SK-MEL-5 (cell line): ENCODE measurements at regions not wholly inside any gene's neighbourhood (a gene's known extent, or its start where the extent isn't known, plus 50 kb on each side); places are given as distances from the start of the nearest gene placed in this dataset.

Experiments used
- DNase-seq: peaks from one replicate; pipeline ENCODE4 v3.0.0-alpha.2; 2016; ENCODE audit warnings: low read depth, low spot score
- in situ Hi-C: cut with HindIII; loops from 2 replicates; pipeline ENCODE4 v1.10.0; 2016; ENCODE audit warnings: low sequenced_read_pairs, high pct_unique_total_duplicates, low pct_unique_long_range_greater_than_20kb

- DNase-seq, result no peak
- in situ Hi-C loops, result no loop called here
Observed at GRCh38 chr5:111998871-111999270, 241.9 kb upstream of the NREP start.

GRCh38 chr5:111997711-111998110, 240.7 kb upstream of the NREP start:
- DNase-seq, result peak; percentile 43
- in situ Hi-C loops, result no loop called here

- no peak for DNase-seq
- in situ Hi-C loops, result no loop called here
Observed at GRCh38 chr5:111997308-111997707, 240.3 kb upstream of the NREP start.

- no peak for DNase-seq
- in situ Hi-C loops, result no loop called here
Observed at GRCh38 chr5:111996574-111996973, 239.6 kb upstream of the NREP start.

GRCh38 chr5:111995701-111996100, 238.7 kb upstream of the NREP start:
- in situ Hi-C loops, result no loop called here
- DNase-seq, result no peak

GRCh38 chr5:111993242-111993641, 236.2 kb upstream of the NREP start:
- DNase-seq, result no peak
- in situ Hi-C loops, result no loop called here

GRCh38 chr5:111984044-111984443, 227.1 kb upstream of the NREP start:
- peak; percentile 47 for DNase-seq
- in situ Hi-C loops, result no loop called here

GRCh38 chr5:111983459-111983858, 226.5 kb upstream of the NREP start:
- no peak for DNase-seq

GRCh38 chr5:111977436-111977829, 220.4 kb upstream of the NREP start:
- DNase-seq, result no peak
- in situ Hi-C loops, result no loop called here

More at GRCh38 chr5:111983459-111983858, 226.5 kb upstream of the NREP start:
- in situ Hi-C loops, result no loop called here

GRCh38 chr5:111976705-111977435, 219.9 kb upstream of the NREP start:
- in situ Hi-C loops, result no loop called here
- no peak for DNase-seq

GRCh38 chr5:111975133-111975532, 218.1 kb upstream of the NREP start:
- in situ Hi-C loops, result no loop called here
- no peak for DNase-seq

GRCh38 chr5:111973961-111974360, 217.0 kb upstream of the NREP start:
- in situ Hi-C loops, result no loop called here
- DNase-seq, result no peak

- no peak for DNase-seq
- in situ Hi-C loops, result no loop called here
Observed at GRCh38 chr5:111972548-111972947, 215.6 kb upstream of the NREP start.

- no peak for DNase-seq
- in situ Hi-C loops, result no loop called here
Observed at GRCh38 chr5:111972080-111972479, 215.1 kb upstream of the NREP start.

GRCh38 chr5:111968459-111968858, 211.5 kb upstream of the NREP start:
- in situ Hi-C loops, result no loop called here
- DNase-seq, result no peak

GRCh38 chr5:111967463-111967862, 210.5 kb upstream of the NREP start:
- DNase-seq, result no peak
- in situ Hi-C loops, result no loop called here

GRCh38 chr5:111966290-111966689, 209.3 kb upstream of the NREP start:
- in situ Hi-C loops, result no loop called here
- no peak for DNase-seq

- no peak for DNase-seq
- in situ Hi-C loops, result no loop called here
Observed at GRCh38 chr5:111963555-111963954, 206.6 kb upstream of the NREP start.

GRCh38 chr5:111962906-111963305, 205.9 kb upstream of the NREP start:
- no peak for DNase-seq
- in situ Hi-C loops, result no loop called here

GRCh38 chr5:111961862-111962261, 204.9 kb upstream of the NREP start:
- in situ Hi-C loops, result no loop called here
- no peak for DNase-seq
